HEK293 (cell line): ENCODE measurements at regions not wholly inside any gene's neighbourhood (a gene's known extent, or its start where the extent isn't known, plus 50 kb on each side); places are given as distances from the start of the nearest gene placed in this dataset.

Experiments used
- CTCF ChIA-PET: fragments of 350-600 bp; formaldehyde crosslinking; extraction: SDS; loops from one replicate; lab custom pipeline; 2021; ENCODE audit warnings: antibody characterized with exemption; lab: Yijun Ruan, JAX
- POLR2A ChIA-PET: fragments of 300-600 bp; formaldehyde crosslinking; extraction: SDS; loops from one replicate; lab custom pipeline; 2020; ENCODE audit warnings: antibody characterized with exemption, inconsistent platforms; lab: Yijun Ruan, JAX
- H3K27ac ChIP-seq: fragments of 200-500 bp; sonication (Bioruptor generic); 2 replicates; pipeline ENCODE4 v1.5.1; 2014; ENCODE audit warnings: low read depth, low read length, control low read depth, inconsistent platforms; ENCODE audit errors: extremely low read depth
- H3K36me3 ChIP-seq, 2 experiments: fragments of 200-500 bp in 1 of 2; sonication (Bioruptor generic) in 1 of 2; 1 replicate in 1 of 2; 2 replicates in 1 of 2; pipeline ENCODE4 v1.5.1; 2014 to 2017; ENCODE audit warnings: inconsistent platforms in 2 of 2, low read length in 2 of 2; ENCODE audit not compliant: control insufficient read depth in 2 of 2, insufficient read depth in 1 of 2
- H3K4me1 ChIP-seq: fragments of 200-500 bp; sonication (Bioruptor generic); 2 replicates; pipeline ENCODE4 v1.5.1; 2014; ENCODE audit warnings: mild to moderate bottlenecking, low read length, inconsistent platforms; ENCODE audit not compliant: control insufficient read depth, insufficient read depth
- H3K4me3 ChIP-seq: 2 replicates; pipeline ENCODE4 v1.5.1; 2011; ENCODE audit warnings: low read depth, mild to moderate bottlenecking, control low read depth, low read length, moderate library complexity
- H3K9me3 ChIP-seq: fragments of 200-500 bp; sonication (Bioruptor generic); 2 replicates; pipeline ENCODE4 v1.5.1; 2014; ENCODE audit warnings: low read depth, low read length, inconsistent platforms; ENCODE audit not compliant: control insufficient read depth, insufficient read depth
- CTCF ChIP-seq: fragments of 450-650 bp; formaldehyde crosslinking; IDR thresholded peaks from 2 replicates; pipeline ENCODE4 v1.5.1; 2016; ENCODE audit warnings: missing biosample characterization, missing genetic modification characterization
- HOXD13 ChIP-seq: sonication (generic); formaldehyde crosslinking; IDR thresholded peaks from 2 replicates; pipeline ENCODE4 v1.8.0; 2022; ENCODE audit warnings: missing genetic modification reagents, borderline replicate concordance
- SP7 ChIP-seq: fragments of 450-650 bp; formaldehyde crosslinking; IDR thresholded peaks from 2 replicates; pipeline ENCODE4 v1.5.1; 2016; ENCODE audit warnings: missing biosample characterization, missing genetic modification characterization
- ZBTB1 ChIP-seq: fragments of 450-650 bp; formaldehyde crosslinking; IDR thresholded peaks from 2 replicates; pipeline ENCODE4 v1.5.1; 2016; ENCODE audit warnings: missing biosample characterization, missing genetic modification characterization
- ZBTB20 ChIP-seq: fragments of 450-650 bp; formaldehyde crosslinking; IDR thresholded peaks from 2 replicates; pipeline ENCODE4 v1.5.1; 2016; ENCODE audit warnings: missing biosample characterization, missing genetic modification characterization
- ZNF140 ChIP-seq: fragments of 450-650 bp; formaldehyde crosslinking; IDR thresholded peaks from 2 replicates; pipeline ENCODE4 v1.5.1; 2016; ENCODE audit warnings: missing biosample characterization, missing genetic modification characterization
- ZNF157 ChIP-seq: fragments of 450-650 bp; formaldehyde crosslinking; IDR thresholded peaks from 2 replicates; pipeline ENCODE4 v1.5.1; 2016; ENCODE audit warnings: missing biosample characterization, missing genetic modification characterization
- ZNF214 ChIP-seq: fragments of 450-650 bp; formaldehyde crosslinking; IDR thresholded peaks from 2 replicates; pipeline ENCODE4 v1.5.1; 2017; ENCODE audit warnings: missing biosample characterization, mild to moderate bottlenecking, missing genetic modification characterization, borderline replicate concordance
- ZNF26 ChIP-seq: fragments of 450-650 bp; formaldehyde crosslinking; IDR thresholded peaks from 2 replicates; pipeline ENCODE4 v1.5.1; 2016; ENCODE audit warnings: missing biosample characterization, missing genetic modification characterization
- ZNF394 ChIP-seq: fragments of 450-650 bp; formaldehyde crosslinking; IDR thresholded peaks from 2 replicates; pipeline ENCODE4 v1.5.1; 2016; ENCODE audit warnings: missing biosample characterization, missing genetic modification characterization, mild to moderate bottlenecking, moderate library complexity, borderline replicate concordance
- ZNF501 ChIP-seq: fragments of 450-650 bp; formaldehyde crosslinking; IDR thresholded peaks from 2 replicates; pipeline ENCODE4 v1.5.1; 2016; ENCODE audit warnings: missing biosample characterization, missing genetic modification characterization
- ZNF529 ChIP-seq: fragments of 450-650 bp; formaldehyde crosslinking; IDR thresholded peaks from 2 replicates; pipeline ENCODE4 v1.5.1; 2017; ENCODE audit warnings: missing genetic modification characterization, missing biosample characterization; ENCODE audit not compliant: insufficient replicate concordance
- ZNF555 ChIP-seq: fragments of 450-650 bp; formaldehyde crosslinking; conservative IDR thresholded peaks from 2 replicates; pipeline ENCODE4 v1.5.1; 2017; ENCODE audit warnings: missing biosample characterization, mild to moderate bottlenecking, missing genetic modification characterization, inconsistent platforms
- ZNF626 ChIP-seq: fragments of 450-650 bp; sonication (Bioruptor Pico); formaldehyde crosslinking; IDR thresholded peaks from 2 replicates; pipeline ENCODE4 v1.5.1; 2018; ENCODE audit warnings: missing biosample characterization, missing genetic modification characterization, inconsistent platforms
- TF ChIP-seq, protein P1 (sequence below): fragments of 450-650 bp; formaldehyde crosslinking; IDR thresholded peaks from 2 replicates; pipeline ENCODE4 v1.5.1; 2016; ENCODE audit warnings: missing biosample characterization, missing genetic modification characterization
- TF ChIP-seq, protein P2 (sequence below): fragments of 450-650 bp; formaldehyde crosslinking; IDR thresholded peaks from 2 replicates; pipeline ENCODE4 v1.5.1; 2016; ENCODE audit warnings: missing biosample characterization, missing genetic modification characterization

GRCh38 chr7:23925088-23925487 lies 215.1 kb downstream of the STK31 start:
- TF ChIP-seq ZNF157 (no peak), ZNF214 (no peak), ZNF626 (no peak), CTCF (no peak), ZNF26 (tag by site-specific recombination) (no peak), SP7 (tag by site-specific recombination) (no peak), ZNF394 (tag by site-specific recombination) (no peak), ZNF529 (tag by site-specific recombination) (no peak), ZBTB1 (tag by site-specific recombination) (no peak), ZNF140 (tag by site-specific recombination) (no peak), HOXD13 (CRISPR knock-in tag) (no peak), ZBTB20 (tag by site-specific recombination) (no peak), ZNF501 (no peak)
- TF ChIP-seq, protein P1, sequence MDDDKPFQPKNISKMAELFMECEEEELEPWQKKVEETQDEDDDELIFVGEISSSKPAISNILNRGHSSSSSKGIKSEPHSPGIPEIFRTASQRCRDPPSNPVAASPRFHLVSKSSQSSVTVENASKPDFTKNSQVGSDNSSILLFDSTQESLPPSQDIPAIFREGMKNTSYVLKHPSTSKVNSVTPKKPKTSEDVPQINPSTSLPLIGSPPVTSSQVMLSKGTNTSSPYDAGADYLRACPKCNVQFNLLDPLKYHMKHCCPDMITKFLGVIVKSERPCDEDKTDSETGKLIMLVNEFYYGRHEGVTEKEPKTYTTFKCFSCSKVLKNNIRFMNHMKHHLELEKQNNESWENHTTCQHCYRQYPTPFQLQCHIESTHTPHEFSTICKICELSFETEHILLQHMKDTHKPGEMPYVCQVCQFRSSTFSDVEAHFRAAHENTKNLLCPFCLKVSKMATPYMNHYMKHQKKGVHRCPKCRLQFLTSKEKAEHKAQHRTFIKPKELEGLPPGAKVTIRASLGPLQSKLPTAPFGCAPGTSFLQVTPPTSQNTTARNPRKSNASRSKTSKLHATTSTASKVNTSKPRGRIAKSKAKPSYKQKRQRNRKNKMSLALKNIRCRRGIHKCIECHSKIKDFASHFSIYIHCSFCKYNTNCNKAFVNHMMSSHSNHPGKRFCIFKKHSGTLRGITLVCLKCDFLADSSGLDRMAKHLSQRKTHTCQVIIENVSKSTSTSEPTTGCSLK (tag by site-specific recombination) = no peak
- ChIA-PET CTCF (no interaction called here), POLR2A (no interaction called here)
- Histone ChIP-seq H3K4me1 (no peaks in the 10 kb centered on the region), H3K9me3 (no peaks in the 10 kb centered on the region), H3K27ac (no peak overlapping the region), H3K4me3 (no peak overlapping the region), H3K36me3 (no peaks in the 10 kb centered on the region)

DNA sequence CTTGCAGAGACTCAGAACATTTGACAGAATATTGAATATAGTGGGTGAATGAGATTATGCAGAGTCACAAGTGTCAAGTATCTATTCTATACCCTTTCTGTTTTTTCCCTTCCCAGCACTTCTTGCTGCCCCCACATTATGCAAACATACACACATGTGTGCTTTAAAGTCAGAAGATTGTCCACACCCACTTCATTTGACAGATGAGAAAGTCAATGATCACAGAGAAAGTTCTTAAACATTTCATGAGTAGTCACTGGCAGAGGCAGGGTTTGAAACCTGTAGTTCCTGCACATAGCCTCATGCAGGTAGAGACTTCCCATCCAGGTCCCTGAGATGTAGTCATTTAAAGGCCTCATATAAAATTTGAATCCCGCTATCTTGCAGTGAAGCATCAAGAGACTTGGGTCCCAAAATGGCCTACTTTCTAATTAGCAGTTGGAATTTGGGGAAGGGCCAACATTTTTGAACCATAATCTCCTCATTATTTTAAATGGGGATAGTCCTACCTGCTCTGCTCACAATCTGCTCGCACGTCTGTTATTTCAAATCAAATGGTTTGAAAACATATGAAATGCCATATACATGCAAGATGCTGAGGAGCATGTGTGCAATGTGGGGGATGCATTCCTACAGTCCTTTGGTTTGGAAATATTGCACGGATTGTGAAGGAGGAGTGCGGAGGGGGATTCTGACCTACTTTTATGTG lies 217.8 kb downstream of the STK31 start:
- TF ChIP-seq ZNF555 (tag by site-specific recombination) = no peak
- TF ChIP-seq, protein P2, sequence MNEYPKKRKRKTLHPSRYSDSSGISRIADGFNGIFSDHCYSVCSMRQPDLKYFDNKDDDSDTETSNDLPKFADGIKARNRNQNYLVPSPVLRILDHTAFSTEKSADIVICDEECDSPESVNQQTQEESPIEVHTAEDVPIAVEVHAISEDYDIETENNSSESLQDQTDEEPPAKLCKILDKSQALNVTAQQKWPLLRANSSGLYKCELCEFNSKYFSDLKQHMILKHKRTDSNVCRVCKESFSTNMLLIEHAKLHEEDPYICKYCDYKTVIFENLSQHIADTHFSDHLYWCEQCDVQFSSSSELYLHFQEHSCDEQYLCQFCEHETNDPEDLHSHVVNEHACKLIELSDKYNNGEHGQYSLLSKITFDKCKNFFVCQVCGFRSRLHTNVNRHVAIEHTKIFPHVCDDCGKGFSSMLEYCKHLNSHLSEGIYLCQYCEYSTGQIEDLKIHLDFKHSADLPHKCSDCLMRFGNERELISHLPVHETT = no peak
- POLR2A ChIA-PET = no interaction called here
- no peaks in the 10 kb centered on the region for H3K4me1 ChIP-seq
- no peaks in the 10 kb centered on the region for H3K36me3 ChIP-seq
- no peak overlapping the region for H3K4me3 ChIP-seq
- H3K9me3 ChIP-seq = no peaks in the 10 kb centered on the region
- CTCF ChIA-PET = no interaction called here
- no peak overlapping the region for H3K27ac ChIP-seq
